Muscle layer of duodenum (tissue), 2 donors: ENCODE measurements at regions not wholly inside any gene's neighbourhood (a gene's known extent, or its start where the extent isn't known, plus 50 kb on each side); places are given as distances from the start of the nearest gene placed in this dataset.

ENCODE experiments used
- H3K27ac ChIP-seq: one replicate; pipeline ENCODE4 v1.7.0; 2013; ENCODE audit warnings: mild to moderate bottlenecking, low read length
- H3K27me3 ChIP-seq: one replicate; pipeline ENCODE4 v1.7.0; 2013; ENCODE audit warnings: low read depth, mild to moderate bottlenecking, control low read depth, low read length
- H3K36me3 ChIP-seq, 2 donors: one replicate each; pipeline ENCODE4 v1.7.0; 2013; ENCODE audit warnings: low read length in 2 of 2, control low read depth in 1 of 2, mild to moderate bottlenecking in 1 of 2; ENCODE audit not compliant: insufficient read depth in 2 of 2, control insufficient read depth in 1 of 2
- H3K4me1 ChIP-seq, 2 donors: one replicate each; pipeline ENCODE4 v1.7.0; 2013; ENCODE audit warnings: low read length in 2 of 2, mild to moderate bottlenecking in 2 of 2, control low read depth in 1 of 2, moderate library complexity in 1 of 2; ENCODE audit not compliant: insufficient read depth in 2 of 2, control insufficient read depth in 1 of 2
- H3K4me3 ChIP-seq, 2 donors: one replicate each; pipeline ENCODE4 v1.7.0; 2013; ENCODE audit warnings: low read length in 2 of 2, low read depth in 1 of 2, mild to moderate bottlenecking in 1 of 2
- H3K9me3 ChIP-seq, 2 donors: one replicate each; pipeline ENCODE4 v1.7.0; 2013; ENCODE audit warnings: low read length in 2 of 2, control low read depth in 1 of 2, mild to moderate bottlenecking in 1 of 2; ENCODE audit not compliant: control insufficient read depth in 1 of 2
- donor health status: healthy.

- H3K27me3 ChIP-seq: no peaks in the 10 kb centered on the region
- no peaks in the 10 kb centered on the region for H3K36me3 ChIP-seq
These were observed 651.2 kb upstream of the PITX2 start for GRCh38 chr4:111274060-111274459.

GRCh38 chr4:111274486-111274885 lies 651.6 kb upstream of the PITX2 start:
- Histone ChIP-seq H3K4me1 (no peaks in the 10 kb centered on the region), H3K27ac (no peak overlapping the region), H3K9me3 (no peaks in the 10 kb centered on the region), H3K4me3 (no peak overlapping the region), H3K27me3 (no peaks in the 10 kb centered on the region), H3K36me3 (no peaks in the 10 kb centered on the region)

More at GRCh38 chr4:111274060-111274459, 651.2 kb upstream of the PITX2 start:
- Histone ChIP-seq H3K27ac (no peak overlapping the region), H3K9me3 (no peaks in the 10 kb centered on the region), H3K4me3 (no peak overlapping the region), H3K4me1 (no peaks in the 10 kb centered on the region)

- no peaks in the 10 kb centered on the region for H3K4me1 ChIP-seq
- no peak overlapping the region for H3K4me3 ChIP-seq
- H3K27ac ChIP-seq: no peak overlapping the region
- no peaks in the 10 kb centered on the region for H3K36me3 ChIP-seq
- H3K9me3 ChIP-seq: no peaks in the 10 kb centered on the region
- H3K27me3 ChIP-seq: no peaks in the 10 kb centered on the region
These were observed 658.3 kb upstream of the PITX2 start for GRCh38 chr4:111281219-111281618.

- Histone ChIP-seq H3K9me3 (no peaks in the 10 kb centered on the region), H3K4me3 (no peak overlapping the region), H3K27me3 (no peaks in the 10 kb centered on the region)
These were observed 659.2 kb upstream of the PITX2 start for GRCh38 chr4:111282035-111282434.

GRCh38 chr4:111283066-111283677 lies 660.3 kb upstream of the PITX2 start:
- Histone ChIP-seq H3K27ac (no peak overlapping the region), H3K9me3 (no peaks in the 10 kb centered on the region), H3K4me3 (no peak overlapping the region), H3K4me1 (no peaks in the 10 kb centered on the region), H3K36me3 (no peaks in the 10 kb centered on the region), H3K27me3 (no peaks in the 10 kb centered on the region)

More at GRCh38 chr4:111282035-111282434, 659.2 kb upstream of the PITX2 start:
- H3K27ac ChIP-seq: no peak overlapping the region
- no peaks in the 10 kb centered on the region for H3K36me3 ChIP-seq
- no peaks in the 10 kb centered on the region for H3K4me1 ChIP-seq

- H3K36me3 ChIP-seq: no peaks in the 10 kb centered on the region
- H3K27me3 ChIP-seq: no peaks in the 10 kb centered on the region
- H3K4me1 ChIP-seq: no peaks in the 10 kb centered on the region
- H3K9me3 ChIP-seq: no peaks in the 10 kb centered on the region
- no peak overlapping the region for H3K27ac ChIP-seq
- no peak overlapping the region for H3K4me3 ChIP-seq
These were observed 673.6 kb upstream of the PITX2 start for GRCh38 chr4:111296466-111296865.

GRCh38 chr4:111303806-111304205 lies 680.9 kb upstream of the PITX2 start:
- no peaks in the 10 kb centered on the region for H3K27me3 ChIP-seq
- no peaks in the 10 kb centered on the region for H3K36me3 ChIP-seq
- no peak overlapping the region for H3K4me3 ChIP-seq
- H3K9me3 ChIP-seq: peaks cover 0 to 6% of the 10 kb centered on the region in 2 donors
- H3K27ac ChIP-seq: no peak overlapping the region
- H3K4me1 ChIP-seq: no peaks in the 10 kb centered on the region

- Histone ChIP-seq H3K27me3 (no peaks in the 10 kb centered on the region), H3K4me1 (no peaks in the 10 kb centered on the region), H3K36me3 (no peaks in the 10 kb centered on the region), H3K9me3 (no peaks in the 10 kb centered on the region), H3K4me3 (no peak overlapping the region), H3K27ac (no peak overlapping the region)
These were observed 700.6 kb upstream of the PITX2 start for GRCh38 chr4:111323496-111323895.

- Histone ChIP-seq H3K27me3 (no peaks in the 10 kb centered on the region), H3K9me3 (no peaks in the 10 kb centered on the region), H3K4me3 (no peak overlapping the region), H3K27ac (no peak overlapping the region), H3K4me1 (no peaks in the 10 kb centered on the region), H3K36me3 (no peaks in the 10 kb centered on the region)
These were observed 701.0 kb upstream of the PITX2 start for GRCh38 chr4:111323916-111324315.

- no peak overlapping the region for H3K27ac ChIP-seq
- H3K4me1 ChIP-seq: no peaks in the 10 kb centered on the region
- no peaks in the 10 kb centered on the region for H3K27me3 ChIP-seq
- H3K36me3 ChIP-seq: no peaks in the 10 kb centered on the region
- H3K4me3 ChIP-seq: no peak overlapping the region
- no peaks in the 10 kb centered on the region for H3K9me3 ChIP-seq
These were observed 703.6 kb upstream of the PITX2 start for GRCh38 chr4:111326450-111326849.

- Histone ChIP-seq H3K9me3 (no peaks in the 10 kb centered on the region), H3K4me3 (no peak overlapping the region), H3K36me3 (no peaks in the 10 kb centered on the region), H3K27ac (no peak overlapping the region), H3K27me3 (no peaks in the 10 kb centered on the region), H3K4me1 (no peaks in the 10 kb centered on the region)
These were observed 707.9 kb upstream of the PITX2 start for GRCh38 chr4:111330786-111331185.

GRCh38 chr4:111334361-111334760 lies 711.5 kb upstream of the PITX2 start:
- H3K27ac ChIP-seq: no peak overlapping the region
- no peak overlapping the region for H3K4me3 ChIP-seq
- H3K36me3 ChIP-seq: no peaks in the 10 kb centered on the region
- H3K4me1 ChIP-seq: no peaks in the 10 kb centered on the region
- no peaks in the 10 kb centered on the region for H3K9me3 ChIP-seq
- no peaks in the 10 kb centered on the region for H3K27me3 ChIP-seq
